ENCODE measurements at regions not wholly inside any gene's neighbourhood (a gene's known extent, or its start where the extent isn't known, plus 50 kb on each side); places are given as distances from the start of the nearest gene placed in this dataset.
"Not testable (repeated sequence)": the region's sequence is repeated elsewhere in the genome, so short reads cannot be mapped to it uniquely, and the experiment has no call there.

DNA sequence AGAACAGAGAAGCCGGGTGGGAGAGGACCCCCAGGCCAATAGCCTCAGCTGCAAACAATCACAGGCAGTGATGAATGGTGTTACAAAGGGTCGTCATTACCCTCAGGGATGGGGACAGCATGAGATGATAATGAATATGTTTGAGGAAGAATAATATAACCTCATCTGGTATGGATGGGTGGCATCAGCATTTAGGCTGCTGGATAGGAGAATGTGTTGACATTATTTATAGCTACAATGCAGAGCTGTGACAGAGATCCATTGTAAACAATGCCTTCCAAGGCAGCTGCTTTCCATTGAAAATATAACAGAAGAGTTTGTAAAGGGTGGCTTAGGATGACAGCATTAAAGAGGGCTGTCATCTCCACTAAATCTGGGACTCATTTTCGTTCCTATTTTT lies 365.5 kb downstream of the KCNN2 start:
- no peak for DNase-seq
- no peak overlapping the region for H3K4me3 ChIP-seq (ENCODE audit: low read length in 2 of 2)
- H3K27ac ChIP-seq (ENCODE audit: low read depth in 1 of 2, low read length in 2 of 2) = no peak overlapping the region
- intact Hi-C loops (cut with DNase I) = no loop called here
- no peak for ATAC-seq (ENCODE audit: low FRiP score)
- no peaks in the 10 kb centered on the region for H3K27me3 ChIP-seq (ENCODE audit: control insufficient read depth in 1 of 2, insufficient read depth in 2 of 2, low read length in 1 of 2)
- no peaks in the 10 kb centered on the region for H3K36me3 ChIP-seq (ENCODE audit: control insufficient read depth in 1 of 2, insufficient read depth in 2 of 2, low read length in 1 of 2)
- H3K9me3 ChIP-seq (ENCODE audit: control insufficient read depth, low read length) = peaks cover 2% of the 10 kb centered on the region
- H3K4me1 ChIP-seq (ENCODE audit: control insufficient read depth in 1 of 2, insufficient read depth in 2 of 2, low read length in 2 of 2) = no peaks in the 10 kb centered on the region
- 13 to 19% methylated on average over 3 of the region's 3 CpGs for WGBS, 2 donors

DNA sequence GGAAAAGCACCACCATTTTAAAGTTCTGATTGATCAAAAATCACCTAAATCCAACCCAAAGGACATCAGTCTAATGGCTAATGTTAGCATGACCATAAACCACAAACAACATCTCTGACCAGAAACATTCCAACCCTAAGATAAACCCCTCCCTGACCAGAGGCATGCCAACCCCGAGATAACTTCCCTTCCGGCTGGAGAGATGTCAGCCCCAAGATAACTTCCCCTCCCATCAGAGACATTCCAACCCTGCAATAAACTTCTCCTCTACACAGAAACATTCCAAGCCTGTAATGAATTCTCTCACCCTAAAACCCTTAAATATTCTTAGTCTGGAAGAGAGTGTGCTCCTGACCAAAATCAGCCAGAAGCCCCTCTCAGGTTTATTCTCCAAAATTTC lies 364.3 kb downstream of the KCNN2 start:
- intact Hi-C loops (cut with DNase I) = no loop called here
- H3K9me3 ChIP-seq (ENCODE audit: control insufficient read depth, low read length) = peaks cover 2% of the 10 kb centered on the region
- no peak for ATAC-seq (ENCODE audit: low FRiP score)
- DNase-seq = no peak
- H3K4me1 ChIP-seq (ENCODE audit: control insufficient read depth in 1 of 2, insufficient read depth in 2 of 2, low read length in 2 of 2) = no peaks in the 10 kb centered on the region
- H3K36me3 ChIP-seq (ENCODE audit: control insufficient read depth in 1 of 2, insufficient read depth in 2 of 2, low read length in 1 of 2) = no peaks in the 10 kb centered on the region
- WGBS, 2 donors = 22 to 37% methylated on average over 2 of the region's 2 CpGs
- H3K27ac ChIP-seq (ENCODE audit: low read depth in 1 of 2, low read length in 2 of 2) = no peak overlapping the region
- no peaks in the 10 kb centered on the region for H3K27me3 ChIP-seq (ENCODE audit: control insufficient read depth in 1 of 2, insufficient read depth in 2 of 2, low read length in 1 of 2)
- no peak overlapping the region for H3K4me3 ChIP-seq (ENCODE audit: low read length in 2 of 2)

DNA sequence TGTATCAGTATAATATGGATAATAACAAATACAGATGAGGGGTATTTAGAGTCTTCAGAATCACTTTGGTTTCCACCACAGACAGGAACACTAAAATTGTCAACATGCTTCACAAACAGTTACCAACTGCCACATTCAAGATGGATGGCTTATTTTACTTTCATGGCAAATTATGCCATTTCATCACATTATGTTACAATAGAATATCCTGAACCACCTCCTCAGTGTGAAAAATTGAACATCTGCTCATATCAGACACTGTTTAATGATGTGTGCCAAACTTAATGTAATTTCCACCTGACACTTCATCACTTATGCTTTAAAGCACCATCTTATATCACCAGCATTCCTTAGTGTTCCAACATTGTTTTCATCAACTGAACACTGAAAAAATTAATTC lies 357.4 kb downstream of the KCNN2 start:
- Histone ChIP-seq H3K9me3 (ENCODE audit: control insufficient read depth, low read length) (peaks cover 4% of the 10 kb centered on the region), H3K27me3 (ENCODE audit: control insufficient read depth in 1 of 2, insufficient read depth in 2 of 2, low read length in 1 of 2) (no peaks in the 10 kb centered on the region), H3K4me3 (ENCODE audit: low read length in 2 of 2) (no peak overlapping the region), H3K36me3 (ENCODE audit: control insufficient read depth in 1 of 2, insufficient read depth in 2 of 2, low read length in 1 of 2) (no peaks in the 10 kb centered on the region), H3K27ac (ENCODE audit: low read depth in 1 of 2, low read length in 2 of 2) (no peak overlapping the region), H3K4me1 (ENCODE audit: control insufficient read depth in 1 of 2, insufficient read depth in 2 of 2, low read length in 2 of 2) (no peaks in the 10 kb centered on the region)
- intact Hi-C loops (cut with DNase I) = no loop called here
- ATAC-seq (ENCODE audit: low FRiP score) (no peak), DNase-seq (no peak)

DNA sequence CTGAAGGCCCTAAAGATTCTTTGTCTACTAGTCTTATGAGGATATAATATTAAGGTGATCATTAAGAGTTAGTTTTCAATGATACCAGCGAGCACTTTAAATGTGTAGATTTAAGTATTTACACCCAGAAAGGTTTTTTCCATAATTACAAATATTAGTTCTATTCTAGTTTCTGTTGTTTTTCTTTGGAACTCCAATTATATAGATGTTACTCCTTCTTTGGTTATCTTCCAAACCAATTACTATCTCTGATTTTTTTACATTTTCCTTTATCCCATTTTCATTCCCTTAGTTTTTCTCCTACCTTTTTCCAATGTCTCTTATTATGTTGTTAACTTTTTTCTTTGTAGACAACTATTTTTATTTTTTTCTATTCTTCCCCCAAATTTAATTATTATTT lies 355.1 kb downstream of the KCNN2 start:
- peaks cover 2% of the 10 kb centered on the region for H3K9me3 ChIP-seq (ENCODE audit: control insufficient read depth, low read length)
- no peaks in the 10 kb centered on the region for H3K4me1 ChIP-seq (ENCODE audit: control insufficient read depth in 1 of 2, insufficient read depth in 2 of 2, low read length in 2 of 2)
- H3K36me3 ChIP-seq (ENCODE audit: control insufficient read depth in 1 of 2, insufficient read depth in 2 of 2, low read length in 1 of 2) = no peaks in the 10 kb centered on the region
- H3K27me3 ChIP-seq (ENCODE audit: control insufficient read depth in 1 of 2, insufficient read depth in 2 of 2, low read length in 1 of 2) = no peaks in the 10 kb centered on the region
- intact Hi-C loops (cut with DNase I) = no loop called here
- no peak for ATAC-seq (ENCODE audit: low FRiP score)
- no peak overlapping the region for H3K27ac ChIP-seq (ENCODE audit: low read depth in 1 of 2, low read length in 2 of 2)
- no peak for DNase-seq
- 80 to 85% methylated on average over 1 of the region's 1 CpG for WGBS, 2 donors
- H3K4me3 ChIP-seq (ENCODE audit: low read length in 2 of 2) = no peak overlapping the region

DNA sequence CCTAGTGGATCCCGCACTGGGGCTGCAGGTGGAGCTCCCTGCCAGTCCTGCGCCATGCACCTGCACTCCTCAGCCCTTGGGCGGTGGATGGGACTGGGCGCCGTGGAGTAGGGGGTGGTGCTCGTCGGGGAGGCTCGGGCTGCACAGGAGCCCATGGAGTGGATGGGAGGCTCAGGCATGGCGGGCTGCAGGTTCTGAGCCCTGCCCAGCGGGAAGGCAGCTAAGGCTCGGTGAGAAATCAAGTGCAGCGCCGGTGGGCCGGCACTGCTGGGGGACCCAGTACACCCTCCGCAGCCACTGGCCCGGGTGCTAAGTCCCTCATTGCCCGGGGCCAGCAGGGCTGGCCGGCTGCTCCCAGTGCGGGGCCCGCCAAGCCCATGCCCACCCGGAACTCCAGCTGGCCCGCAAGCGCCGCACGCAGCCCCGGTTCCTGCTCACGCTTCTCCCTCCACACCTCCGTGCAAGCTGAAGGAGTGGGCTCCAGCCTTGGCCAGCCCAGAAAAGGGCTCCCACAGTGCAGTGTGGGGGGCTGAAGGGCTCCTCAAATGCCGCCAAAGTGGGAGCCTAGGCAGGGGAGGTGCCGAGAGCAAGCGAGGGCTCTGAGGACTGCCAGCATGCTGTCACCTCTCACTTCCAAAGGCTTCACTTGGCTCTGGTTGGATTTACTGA lies 342.5 kb downstream of the KCNN2 start:
- WGBS, 2 donors = 94 to 97% methylated on average over 22 to 31 of the region's 31 CpGs
- H3K27me3 ChIP-seq (ENCODE audit: control insufficient read depth in 1 of 2, insufficient read depth in 2 of 2, low read length in 1 of 2); H3K27ac ChIP-seq (ENCODE audit: low read depth in 1 of 2, low read length in 2 of 2); ATAC-seq (ENCODE audit: low FRiP score); H3K36me3 ChIP-seq (ENCODE audit: control insufficient read depth in 1 of 2, insufficient read depth in 2 of 2, low read length in 1 of 2); DNase-seq; H3K4me3 ChIP-seq (ENCODE audit: low read length in 2 of 2); intact Hi-C loops (cut with DNase I); H3K4me1 ChIP-seq (ENCODE audit: control insufficient read depth in 1 of 2, insufficient read depth in 2 of 2, low read length in 2 of 2); H3K9me3 ChIP-seq (ENCODE audit: control insufficient read depth, low read length): not testable (repeated sequence)

DNA sequence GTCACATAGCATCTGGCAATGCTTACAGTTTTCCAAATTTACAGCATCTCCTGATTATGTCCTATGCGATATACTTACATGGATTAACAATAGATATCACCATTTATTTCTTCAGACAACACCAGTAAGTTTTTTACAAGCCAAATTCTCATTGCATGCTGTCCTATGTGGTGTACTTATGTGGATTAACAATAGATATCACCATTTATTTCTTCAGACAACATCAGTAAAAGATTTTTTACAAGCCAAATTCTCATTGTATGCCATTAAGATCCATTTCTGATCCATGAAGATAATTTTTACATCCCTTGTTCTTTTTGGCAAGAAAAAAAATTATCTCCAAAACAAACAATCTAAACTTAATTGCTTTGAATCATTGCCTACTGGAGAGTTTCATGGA lies 340.9 kb downstream of the KCNN2 start:
- Histone ChIP-seq H3K4me3 (ENCODE audit: low read length in 2 of 2) (no peak overlapping the region), H3K27me3 (ENCODE audit: control insufficient read depth in 1 of 2, insufficient read depth in 2 of 2, low read length in 1 of 2) (no peaks in the 10 kb centered on the region), H3K27ac (ENCODE audit: low read depth in 1 of 2, low read length in 2 of 2) (no peak overlapping the region), H3K4me1 (ENCODE audit: control insufficient read depth in 1 of 2, insufficient read depth in 2 of 2, low read length in 2 of 2) (no peaks in the 10 kb centered on the region), H3K36me3 (ENCODE audit: control insufficient read depth in 1 of 2, insufficient read depth in 2 of 2, low read length in 1 of 2) (no peaks in the 10 kb centered on the region), H3K9me3 (ENCODE audit: control insufficient read depth, low read length) (no peaks in the 10 kb centered on the region)
- no peak for ATAC-seq (ENCODE audit: low FRiP score)
- WGBS, 2 donors = 74 to 86% methylated on average over 1 of the region's 1 CpG
- intact Hi-C loops (cut with DNase I) = no loop called here
- DNase-seq = no peak

DNA sequence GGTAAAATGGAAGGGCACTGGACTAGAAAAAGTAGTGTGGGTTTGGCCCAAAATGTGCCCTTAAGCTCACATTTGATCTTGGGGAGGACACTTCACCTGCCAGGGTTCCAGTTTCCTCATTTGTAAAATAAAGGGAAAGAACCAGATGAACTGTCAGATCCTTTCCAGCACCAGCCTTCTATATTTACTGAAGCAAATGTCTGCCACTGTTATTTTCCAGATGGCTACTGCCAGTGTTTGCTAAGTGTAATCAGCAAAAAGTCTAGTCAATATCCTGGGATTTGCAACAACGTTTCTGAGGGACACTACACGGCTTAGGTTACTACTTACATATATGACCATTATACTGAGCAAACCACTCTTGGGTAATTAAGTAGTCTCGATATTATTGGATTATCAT lies 340.3 kb downstream of the KCNN2 start:
- Histone ChIP-seq H3K27me3 (ENCODE audit: control insufficient read depth in 1 of 2, insufficient read depth in 2 of 2, low read length in 1 of 2) (no peaks in the 10 kb centered on the region), H3K4me3 (ENCODE audit: low read length in 2 of 2) (no peak overlapping the region), H3K9me3 (ENCODE audit: control insufficient read depth, low read length) (no peaks in the 10 kb centered on the region), H3K27ac (ENCODE audit: low read depth in 1 of 2, low read length in 2 of 2) (no peak overlapping the region), H3K36me3 (ENCODE audit: control insufficient read depth in 1 of 2, insufficient read depth in 2 of 2, low read length in 1 of 2) (no peaks in the 10 kb centered on the region), H3K4me1 (ENCODE audit: control insufficient read depth in 1 of 2, insufficient read depth in 2 of 2, low read length in 2 of 2) (no peaks in the 10 kb centered on the region)
- intact Hi-C loops (cut with DNase I) = no loop called here
- ATAC-seq (ENCODE audit: low FRiP score) (no peak), DNase-seq (no peak)
- 45 to 76% methylated on average over 3 of the region's 3 CpGs for WGBS, 2 donors

DNA sequence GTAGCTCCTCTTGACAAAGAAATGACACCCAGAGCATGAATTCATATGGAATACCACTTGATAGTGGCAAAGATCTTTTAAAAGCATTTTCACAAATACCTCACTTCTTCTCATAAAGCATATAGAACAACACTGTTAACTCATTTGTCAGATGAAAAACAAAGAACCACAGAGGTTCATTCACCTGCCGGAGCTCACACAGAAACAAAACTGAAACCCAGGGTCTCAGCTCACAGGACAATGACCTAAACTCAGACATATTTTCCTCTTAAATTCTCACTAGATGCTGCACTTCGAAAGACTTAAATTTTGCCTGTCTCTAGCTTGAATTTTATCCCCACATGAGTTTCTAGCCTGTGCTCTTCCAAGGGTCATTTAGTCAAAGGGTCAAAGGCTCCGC lies 339.0 kb downstream of the KCNN2 start:
- no peaks in the 10 kb centered on the region for H3K4me1 ChIP-seq (ENCODE audit: control insufficient read depth in 1 of 2, insufficient read depth in 2 of 2, low read length in 2 of 2)
- intact Hi-C loops (cut with DNase I) = no loop called here
- WGBS, 2 donors = 90 to 92% methylated on average over 3 of the region's 3 CpGs
- H3K27me3 ChIP-seq (ENCODE audit: control insufficient read depth in 1 of 2, insufficient read depth in 2 of 2, low read length in 1 of 2) = no peaks in the 10 kb centered on the region
- no peak for DNase-seq
- no peaks in the 10 kb centered on the region for H3K36me3 ChIP-seq (ENCODE audit: control insufficient read depth in 1 of 2, insufficient read depth in 2 of 2, low read length in 1 of 2)
- no peak overlapping the region for H3K27ac ChIP-seq (ENCODE audit: low read depth in 1 of 2, low read length in 2 of 2)
- no peak overlapping the region for H3K4me3 ChIP-seq (ENCODE audit: low read length in 2 of 2)
- ATAC-seq (ENCODE audit: low FRiP score) = no peak
- H3K9me3 ChIP-seq (ENCODE audit: control insufficient read depth, low read length) = no peaks in the 10 kb centered on the region

DNA sequence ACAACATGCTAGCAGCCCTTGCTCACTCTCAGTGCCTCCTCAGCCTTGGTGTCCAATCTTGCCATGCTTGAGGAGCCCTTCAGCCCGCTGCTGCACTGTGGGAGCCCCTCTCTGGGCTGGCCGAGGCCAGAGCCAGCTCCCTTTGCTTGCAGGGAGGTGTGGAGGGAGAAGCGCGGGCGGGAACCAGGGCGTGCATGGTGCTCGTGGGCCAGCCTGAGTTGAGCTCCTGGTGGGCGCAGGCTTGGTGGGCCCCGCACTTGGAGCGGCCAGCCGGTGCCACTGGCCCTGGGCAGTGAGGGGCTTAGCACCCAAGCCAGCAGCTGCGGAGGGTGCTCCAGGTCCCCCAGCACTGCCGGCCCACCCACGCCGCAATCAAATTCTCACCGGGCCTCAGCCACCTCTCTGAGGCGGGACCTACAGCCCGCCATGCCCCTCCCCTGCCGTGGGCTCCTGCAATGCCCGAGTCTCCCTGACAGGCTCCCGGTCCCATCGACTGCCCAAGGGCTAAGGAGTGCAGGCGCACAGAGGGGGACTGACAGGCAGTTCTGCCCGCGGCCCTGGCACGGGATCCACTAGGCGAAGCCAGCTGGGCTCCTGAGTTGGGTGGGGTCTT lies 333.5 kb downstream of the KCNN2 start:
- DNase-seq (peak in 1 of 2 donors; percentile 65), ATAC-seq (ENCODE audit: low FRiP score) (peak; percentile 44)
- no peak overlapping the region for H3K27ac ChIP-seq (ENCODE audit: low read depth in 1 of 2, low read length in 2 of 2)
- intact Hi-C loops (cut with DNase I) = no loop called here
- H3K4me1 ChIP-seq (ENCODE audit: control insufficient read depth in 1 of 2, insufficient read depth in 2 of 2, low read length in 2 of 2) = no peaks in the 10 kb centered on the region
- 94 to 96% methylated on average over 27 of the region's 27 CpGs for WGBS, 2 donors
- no peak overlapping the region for H3K4me3 ChIP-seq (ENCODE audit: low read length in 2 of 2)
- no peaks in the 10 kb centered on the region for H3K27me3 ChIP-seq (ENCODE audit: control insufficient read depth in 1 of 2, insufficient read depth in 2 of 2, low read length in 1 of 2)
- no peaks in the 10 kb centered on the region for H3K36me3 ChIP-seq (ENCODE audit: control insufficient read depth in 1 of 2, insufficient read depth in 2 of 2, low read length in 1 of 2)
- H3K9me3 ChIP-seq (ENCODE audit: control insufficient read depth, low read length) = no peaks in the 10 kb centered on the region

Measured in aorta (tissue), 5 donors.